ENCODE measurements at regions not wholly inside any gene's neighbourhood (a gene's known extent, or its start where the extent isn't known, plus 50 kb on each side); places are given as distances from the start of the nearest gene placed in this dataset.

DNA sequence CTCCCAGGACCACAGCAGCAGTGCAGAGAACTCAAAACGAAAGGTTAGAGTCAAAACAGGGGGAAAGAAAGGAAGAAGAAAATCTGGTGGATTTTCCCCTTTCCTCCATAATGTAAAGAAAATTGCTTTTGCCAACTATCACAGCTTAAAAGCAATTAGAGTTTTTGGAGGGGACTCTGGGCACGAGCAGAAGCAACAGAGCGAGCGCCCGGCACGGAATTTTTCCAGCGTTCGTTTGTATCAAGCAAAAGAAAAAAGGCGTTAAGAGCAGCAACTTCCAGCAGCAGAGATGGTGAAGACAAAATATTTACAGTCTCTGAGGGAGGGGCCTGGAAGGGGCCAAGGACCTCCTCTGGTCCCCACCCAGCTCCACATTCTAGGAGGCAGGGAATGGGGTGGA lies 174.9 kb upstream of the LINGO1 start:
- peaks cover 10% of the 10 kb centered on the region for H3K27me3 Mint-ChIP-seq (ENCODE audit: unreplicated experiment)
- TF ChIP-seq, protein P1, sequence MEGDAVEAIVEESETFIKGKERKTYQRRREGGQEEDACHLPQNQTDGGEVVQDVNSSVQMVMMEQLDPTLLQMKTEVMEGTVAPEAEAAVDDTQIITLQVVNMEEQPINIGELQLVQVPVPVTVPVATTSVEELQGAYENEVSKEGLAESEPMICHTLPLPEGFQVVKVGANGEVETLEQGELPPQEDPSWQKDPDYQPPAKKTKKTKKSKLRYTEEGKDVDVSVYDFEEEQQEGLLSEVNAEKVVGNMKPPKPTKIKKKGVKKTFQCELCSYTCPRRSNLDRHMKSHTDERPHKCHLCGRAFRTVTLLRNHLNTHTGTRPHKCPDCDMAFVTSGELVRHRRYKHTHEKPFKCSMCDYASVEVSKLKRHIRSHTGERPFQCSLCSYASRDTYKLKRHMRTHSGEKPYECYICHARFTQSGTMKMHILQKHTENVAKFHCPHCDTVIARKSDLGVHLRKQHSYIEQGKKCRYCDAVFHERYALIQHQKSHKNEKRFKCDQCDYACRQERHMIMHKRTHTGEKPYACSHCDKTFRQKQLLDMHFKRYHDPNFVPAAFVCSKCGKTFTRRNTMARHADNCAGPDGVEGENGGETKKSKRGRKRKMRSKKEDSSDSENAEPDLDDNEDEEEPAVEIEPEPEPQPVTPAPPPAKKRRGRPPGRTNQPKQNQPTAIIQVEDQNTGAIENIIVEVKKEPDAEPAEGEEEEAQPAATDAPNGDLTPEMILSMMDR (IDR thresholded peaks at IDR 0.05) = no peak
- no peaks in the 10 kb centered on the region for H3K4me1 Mint-ChIP-seq (ENCODE audit: unreplicated experiment)
- no peak overlapping the region for H3K27ac Mint-ChIP-seq (ENCODE audit: unreplicated experiment)
- no peak overlapping the region for H3K4me3 Mint-ChIP-seq (ENCODE audit: unreplicated experiment)
- no peaks in the 10 kb centered on the region for H3K9me3 Mint-ChIP-seq (ENCODE audit: unreplicated experiment)
- DNase-seq (ENCODE audit: extremely low spot score, unreplicated experiment) = no peak
- H3K36me3 Mint-ChIP-seq (ENCODE audit: unreplicated experiment) = no peaks in the 10 kb centered on the region

DNA sequence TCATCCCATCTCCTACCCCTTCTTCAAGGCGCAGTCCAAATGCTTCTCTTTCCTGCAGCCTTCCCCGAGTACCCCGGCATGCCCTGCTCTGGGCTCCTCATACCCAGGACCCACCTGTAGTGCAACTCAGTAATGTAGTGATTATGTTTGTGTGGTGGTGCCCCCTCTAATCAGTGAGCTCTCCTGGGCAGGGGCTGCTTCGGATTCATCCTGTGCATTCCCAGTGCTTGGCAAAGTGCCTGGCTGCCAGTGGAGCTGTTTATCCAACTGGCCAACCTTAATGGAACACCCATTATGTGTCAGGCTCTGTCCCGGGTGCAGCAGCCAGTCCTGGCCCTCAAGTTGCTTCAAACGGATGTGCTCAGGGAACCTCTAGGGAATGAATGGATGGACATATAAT lies 174.4 kb upstream of the LINGO1 start:
- Mint-ChIP-seq H3K27ac (ENCODE audit: unreplicated experiment) (no peak overlapping the region), H3K36me3 (ENCODE audit: unreplicated experiment) (no peaks in the 10 kb centered on the region), H3K4me1 (ENCODE audit: unreplicated experiment) (no peaks in the 10 kb centered on the region), H3K27me3 (ENCODE audit: unreplicated experiment) (peaks cover 12% of the 10 kb centered on the region), H3K9me3 (ENCODE audit: unreplicated experiment) (no peaks in the 10 kb centered on the region), H3K4me3 (ENCODE audit: unreplicated experiment) (no peak overlapping the region)
- TF ChIP-seq, protein P1 (IDR thresholded peaks at IDR 0.05) = no peak
- DNase-seq (ENCODE audit: extremely low spot score, unreplicated experiment) = no peak

DNA sequence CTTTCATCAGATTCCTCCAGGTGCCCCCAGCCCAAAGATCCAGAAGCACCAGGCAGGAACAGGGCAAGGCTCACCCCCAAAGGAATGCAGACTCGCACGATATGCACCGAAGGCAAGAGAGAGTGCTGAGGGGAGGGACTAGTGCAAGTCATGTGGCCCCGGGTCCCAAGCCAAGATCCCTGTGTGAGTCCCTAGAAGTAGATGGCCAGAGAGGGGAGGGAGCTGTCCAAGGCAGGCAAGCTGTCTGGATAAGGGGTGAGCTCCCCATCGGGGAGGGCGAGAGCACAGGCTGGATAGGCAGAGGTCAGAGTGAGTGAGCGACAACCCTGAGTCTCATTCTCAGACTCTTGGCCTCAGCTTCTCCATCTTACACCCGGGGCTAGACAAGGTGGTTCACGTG lies 171.5 kb upstream of the LINGO1 start:
- H3K4me3 Mint-ChIP-seq (ENCODE audit: unreplicated experiment) = no peak overlapping the region
- no peaks in the 10 kb centered on the region for H3K4me1 Mint-ChIP-seq (ENCODE audit: unreplicated experiment)
- DNase-seq (ENCODE audit: extremely low spot score, unreplicated experiment) = no peak
- TF ChIP-seq, protein P1 (IDR thresholded peaks at IDR 0.05) = no peak
- no peaks in the 10 kb centered on the region for H3K9me3 Mint-ChIP-seq (ENCODE audit: unreplicated experiment)
- H3K27ac Mint-ChIP-seq (ENCODE audit: unreplicated experiment) = no peak overlapping the region
- no peaks in the 10 kb centered on the region for H3K36me3 Mint-ChIP-seq (ENCODE audit: unreplicated experiment)
- H3K27me3 Mint-ChIP-seq (ENCODE audit: unreplicated experiment) = peaks cover 31% of the 10 kb centered on the region

DNA sequence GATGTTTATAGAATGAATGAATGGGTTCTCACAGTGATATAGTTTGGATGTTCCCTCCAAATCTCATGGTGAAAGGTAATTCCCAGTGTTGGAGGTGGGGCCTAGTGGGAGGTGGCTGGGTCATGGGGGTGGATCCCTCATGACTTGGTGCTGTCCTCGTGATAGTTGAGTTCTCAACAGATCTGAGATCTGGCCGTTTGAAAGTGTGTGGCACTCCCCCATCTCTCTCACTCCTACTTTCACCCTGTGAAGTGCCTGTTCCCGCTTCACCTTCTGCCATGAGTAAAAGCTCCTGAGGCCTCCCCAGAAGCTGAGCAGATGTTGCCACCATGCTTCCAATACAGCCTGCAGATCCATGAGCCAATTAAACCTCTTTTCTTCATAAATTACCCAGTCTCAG lies 170.8 kb upstream of the LINGO1 start:
- H3K4me1 Mint-ChIP-seq (ENCODE audit: unreplicated experiment) = no peaks in the 10 kb centered on the region
- H3K27me3 Mint-ChIP-seq (ENCODE audit: unreplicated experiment) = peaks cover 28% of the 10 kb centered on the region
- no peak overlapping the region for H3K27ac Mint-ChIP-seq (ENCODE audit: unreplicated experiment)

DNA sequence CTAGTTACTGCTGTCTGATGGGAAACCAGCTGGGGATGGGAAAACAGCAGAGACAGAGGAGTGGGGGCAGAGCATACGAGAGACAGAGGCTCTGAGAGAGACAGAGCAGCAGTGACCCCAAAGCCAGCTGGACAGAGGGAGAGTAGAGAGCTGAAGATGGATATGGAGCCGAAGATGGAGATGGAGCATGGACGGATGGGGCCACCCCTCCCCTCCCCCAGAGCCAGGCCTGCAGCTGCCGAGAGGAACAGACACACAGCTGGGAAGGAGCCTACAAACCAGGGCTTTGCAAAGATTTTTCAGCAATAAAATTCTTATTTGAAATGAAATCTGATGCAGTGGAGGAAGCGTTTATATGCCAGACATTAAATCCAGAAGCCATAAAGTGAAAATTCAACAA lies 167.6 kb upstream of the LINGO1 start:
- Mint-ChIP-seq H3K4me1 (ENCODE audit: unreplicated experiment) (no peaks in the 10 kb centered on the region), H3K4me3 (ENCODE audit: unreplicated experiment) (no peak overlapping the region), H3K9me3 (ENCODE audit: unreplicated experiment) (no peaks in the 10 kb centered on the region), H3K36me3 (ENCODE audit: unreplicated experiment) (no peaks in the 10 kb centered on the region), H3K27ac (ENCODE audit: unreplicated experiment) (no peak overlapping the region), H3K27me3 (ENCODE audit: unreplicated experiment) (peaks cover 21% of the 10 kb centered on the region)
- no peak for DNase-seq (ENCODE audit: extremely low spot score, unreplicated experiment)
- TF ChIP-seq, protein P1 (IDR thresholded peaks at IDR 0.05) = no peak

More for the DNA sequence above, 170.8 kb upstream of the LINGO1 start:
- Mint-ChIP-seq H3K36me3 (ENCODE audit: unreplicated experiment) (no peaks in the 10 kb centered on the region), H3K9me3 (ENCODE audit: unreplicated experiment) (no peaks in the 10 kb centered on the region), H3K4me3 (ENCODE audit: unreplicated experiment) (no peak overlapping the region)
- DNase-seq (ENCODE audit: extremely low spot score, unreplicated experiment) = no peak
- TF ChIP-seq, protein P1 (IDR thresholded peaks at IDR 0.05) = no peak
